Fibroblast of pulmonary artery (primary cell): ENCODE measurements at regions not wholly inside any gene's neighbourhood (a gene's known extent, or its start where the extent isn't known, plus 50 kb on each side); places are given as distances from the start of the nearest gene placed in this dataset.
A peak's percentile ranks its signal among the peaks of the same experiment; 100 is the strongest.

Experiments used
- DNase-seq: peaks from one replicate; pipeline ENCODE4 v3.0.0-alpha.2; 2010; ENCODE audit warnings: low read depth
- H3K4me3 ChIP-seq: replicated peaks from 2 replicates; pipeline ENCODE4 v1.5.1; 2011; ENCODE audit warnings: low read depth, mild to moderate bottlenecking, control low read depth, low read length, moderate library complexity
- TF ChIP-seq, protein P1 (sequence below): IDR thresholded peaks from 2 replicates; pipeline ENCODE4 v1.5.1; 2011; ENCODE audit warnings: mild to moderate bottlenecking, control low read depth, low read length, inconsistent platforms; ENCODE audit errors: missing control alignments

DNA sequence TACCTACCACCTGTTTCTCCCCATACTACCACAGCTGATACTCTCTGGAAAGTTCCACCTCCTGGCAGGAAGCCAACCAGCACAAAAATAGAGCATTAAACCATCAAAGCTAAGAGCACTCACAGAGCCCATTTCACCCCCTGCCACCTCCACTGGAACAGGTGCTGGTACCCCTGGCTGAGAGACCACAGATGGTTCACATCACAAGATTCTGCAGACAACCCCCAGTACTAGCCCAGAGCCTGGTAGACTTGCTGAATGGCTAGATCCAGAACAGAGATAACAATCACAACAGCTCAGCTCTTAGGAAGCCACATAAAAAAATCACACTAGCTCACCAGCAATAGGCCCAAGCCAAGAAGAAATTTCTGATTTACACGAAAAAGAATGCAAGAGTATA, 855.2 kb downstream of the FSCB start:
- TF ChIP-seq, protein P1, sequence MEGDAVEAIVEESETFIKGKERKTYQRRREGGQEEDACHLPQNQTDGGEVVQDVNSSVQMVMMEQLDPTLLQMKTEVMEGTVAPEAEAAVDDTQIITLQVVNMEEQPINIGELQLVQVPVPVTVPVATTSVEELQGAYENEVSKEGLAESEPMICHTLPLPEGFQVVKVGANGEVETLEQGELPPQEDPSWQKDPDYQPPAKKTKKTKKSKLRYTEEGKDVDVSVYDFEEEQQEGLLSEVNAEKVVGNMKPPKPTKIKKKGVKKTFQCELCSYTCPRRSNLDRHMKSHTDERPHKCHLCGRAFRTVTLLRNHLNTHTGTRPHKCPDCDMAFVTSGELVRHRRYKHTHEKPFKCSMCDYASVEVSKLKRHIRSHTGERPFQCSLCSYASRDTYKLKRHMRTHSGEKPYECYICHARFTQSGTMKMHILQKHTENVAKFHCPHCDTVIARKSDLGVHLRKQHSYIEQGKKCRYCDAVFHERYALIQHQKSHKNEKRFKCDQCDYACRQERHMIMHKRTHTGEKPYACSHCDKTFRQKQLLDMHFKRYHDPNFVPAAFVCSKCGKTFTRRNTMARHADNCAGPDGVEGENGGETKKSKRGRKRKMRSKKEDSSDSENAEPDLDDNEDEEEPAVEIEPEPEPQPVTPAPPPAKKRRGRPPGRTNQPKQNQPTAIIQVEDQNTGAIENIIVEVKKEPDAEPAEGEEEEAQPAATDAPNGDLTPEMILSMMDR, result no peak
- no peak overlapping the region for H3K4me3 ChIP-seq
- no peak for DNase-seq

DNA sequence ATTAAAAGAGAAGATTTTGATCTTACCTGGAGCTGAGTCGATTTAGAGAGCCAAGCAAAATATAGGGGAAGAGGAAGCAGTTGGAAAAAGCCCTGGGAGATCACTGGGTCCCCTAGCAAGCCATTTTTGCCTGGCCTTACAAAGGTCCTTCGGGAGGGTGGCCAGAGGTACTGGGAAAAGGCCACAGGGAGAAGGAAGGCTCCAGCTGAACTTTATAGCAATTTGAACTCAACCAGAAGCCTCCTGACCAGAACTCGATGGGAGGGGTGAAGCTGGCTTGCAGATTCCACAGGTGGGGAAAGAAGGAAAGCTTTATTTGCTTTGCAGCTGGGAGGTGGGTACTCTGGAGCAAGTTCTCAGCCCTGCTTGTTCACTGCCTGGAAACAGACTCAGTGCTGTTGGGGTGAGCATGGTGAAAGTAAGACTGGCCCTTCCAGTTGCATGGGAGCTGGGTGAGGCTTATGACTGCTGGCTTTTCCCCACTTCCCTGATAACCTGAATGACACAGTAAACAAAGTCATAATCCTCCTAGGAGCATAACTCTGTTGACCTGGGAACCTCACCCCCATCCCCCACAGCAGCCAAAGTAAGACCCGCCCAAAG, 855.8 kb downstream of the FSCB start:
- H3K4me3 ChIP-seq, result no peak overlapping the region
- no peak for DNase-seq
- TF ChIP-seq, protein P1, result no peak

DNA sequence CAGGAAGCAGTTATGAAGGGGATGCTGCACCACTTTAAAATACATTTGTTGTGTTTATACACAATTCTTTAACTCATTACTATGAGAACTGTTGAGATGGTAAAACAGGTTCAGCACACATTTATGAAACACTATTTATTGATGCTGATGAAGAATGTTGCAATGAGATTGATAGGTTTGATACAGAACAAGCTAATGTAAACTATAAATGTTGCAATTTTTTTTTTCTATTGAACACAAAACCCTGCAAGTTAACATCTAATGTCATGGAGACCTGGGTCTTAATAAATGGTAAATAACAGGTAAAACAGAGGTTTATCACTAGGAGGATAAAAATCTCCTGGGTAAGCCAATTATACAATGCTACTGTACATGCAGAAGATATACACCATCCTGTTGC, 857.6 kb downstream of the FSCB start:
- H3K4me3 ChIP-seq, result no peak overlapping the region
- no peak for DNase-seq

DNA sequence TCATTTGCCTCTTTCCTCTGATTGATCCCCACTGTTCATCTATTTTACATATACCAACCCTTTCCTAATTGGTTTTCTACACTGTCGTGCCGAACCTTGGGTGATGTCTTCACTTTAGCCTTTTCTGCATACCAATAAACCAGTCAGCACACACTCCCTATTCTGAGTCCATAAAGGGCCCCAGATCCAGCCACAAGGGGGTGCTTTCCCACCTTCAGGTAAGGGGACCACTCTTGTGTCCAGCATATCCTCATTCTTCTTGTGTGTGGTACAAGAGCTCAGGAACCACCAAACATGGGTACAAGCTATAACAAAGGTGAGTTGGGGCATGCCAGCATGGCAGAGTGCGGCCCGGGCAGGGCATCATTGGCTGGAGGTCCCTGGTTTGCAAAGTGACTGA, 859.8 kb downstream of the FSCB start:
- DNase-seq, result peak; percentile 8
- H3K4me3 ChIP-seq, result no peak overlapping the region
- TF ChIP-seq, protein P1, result peak; percentile 26

More for the DNA sequence above, 857.6 kb downstream of the FSCB start:
- TF ChIP-seq, protein P1, result no peak

DNA sequence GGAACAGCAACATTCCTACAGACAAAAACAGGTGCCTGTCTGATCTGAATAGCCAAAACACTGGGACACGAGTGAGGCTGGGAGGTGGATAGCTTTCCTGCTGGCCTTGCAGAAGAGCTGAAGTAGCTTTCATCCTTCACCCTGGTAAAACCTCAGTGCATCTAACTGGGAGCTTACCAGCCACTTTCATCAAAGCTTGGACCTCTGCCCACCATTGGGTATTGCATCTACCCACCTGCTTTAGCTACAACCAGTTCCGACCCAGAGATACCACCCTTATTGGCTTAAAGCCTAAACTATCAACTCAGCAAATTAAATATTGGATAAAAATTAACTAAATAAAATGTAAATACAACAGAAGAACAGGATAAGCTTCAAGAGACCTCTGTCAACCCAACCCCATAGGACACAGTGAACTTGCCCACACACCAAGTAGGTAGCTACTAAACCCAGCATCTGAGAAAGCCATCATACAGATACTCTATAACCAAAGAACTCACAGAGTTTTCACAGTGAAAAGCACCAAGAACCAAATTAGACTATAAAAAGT, 866.3 kb downstream of the FSCB start:
- no peak for DNase-seq
- TF ChIP-seq, protein P1, result no peak
- no peak overlapping the region for H3K4me3 ChIP-seq

DNA sequence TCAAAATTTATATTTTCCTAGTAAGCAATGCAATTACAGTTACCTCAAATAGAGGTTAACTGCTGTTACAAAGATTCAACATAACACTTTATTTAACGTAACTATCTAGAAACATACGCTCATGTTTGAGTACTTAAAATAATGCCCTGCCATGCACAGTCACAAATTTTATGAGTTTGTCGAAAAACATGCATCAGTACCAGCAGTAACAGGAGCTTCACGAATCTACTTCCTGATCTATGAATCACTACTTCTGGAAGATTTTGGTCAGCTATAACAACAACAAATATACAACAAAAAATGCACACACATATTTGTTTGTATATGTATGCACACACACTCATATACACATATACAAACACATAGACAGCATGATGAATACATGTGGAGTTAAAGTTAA, 881.8 kb downstream of the FSCB start:
- no peak for DNase-seq
- TF ChIP-seq, protein P1, result no peak
- no peak overlapping the region for H3K4me3 ChIP-seq

DNA sequence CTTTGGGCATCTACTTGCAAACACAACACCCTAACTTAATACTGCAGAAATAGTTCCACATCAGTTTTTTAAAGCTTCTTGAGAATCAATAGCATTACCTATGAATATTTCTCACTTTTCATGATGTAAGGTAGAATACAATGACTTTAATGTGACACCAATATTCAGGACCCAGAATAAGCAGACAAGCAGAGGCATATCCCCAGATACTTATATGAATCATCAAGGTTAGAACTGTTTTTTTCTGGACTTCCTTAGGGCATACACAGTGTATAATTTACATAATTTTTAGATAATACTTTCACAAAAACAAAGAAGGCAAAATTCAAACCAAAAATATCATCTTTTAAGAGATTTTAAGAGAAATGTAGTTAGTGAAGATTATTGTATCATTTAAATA, 885.8 kb downstream of the FSCB start:
- TF ChIP-seq, protein P1, result no peak
- no peak for DNase-seq
- H3K4me3 ChIP-seq, result no peak overlapping the region
